ENCODE measurements at regions not wholly inside any gene's neighbourhood (a gene's known extent, or its start where the extent isn't known, plus 50 kb on each side); places are given as distances from the start of the nearest gene placed in this dataset.
"Not testable (repeated sequence)": the region's sequence is repeated elsewhere in the genome, so short reads cannot be mapped to it uniquely, and the experiment has no call there.

GRCh38 chr11:13135385-13136271 is 126.5 kb downstream of the RASSF10 start:
- DNase-seq (ENCODE audit: low read depth in 2 of 2): no peak

- DNase-seq (ENCODE audit: low read depth in 2 of 2): no peak
These were observed 127.1 kb downstream of the RASSF10 start for GRCh38 chr11:13136272-13136596.

- DNase-seq (ENCODE audit: low read depth in 2 of 2): no peak
These were observed 128.8 kb downstream of the RASSF10 start for GRCh38 chr11:13137844-13138301.

GRCh38 chr11:13139085-13139484 is 130.0 kb downstream of the RASSF10 start:
- DNase-seq (ENCODE audit: low read depth in 2 of 2): not testable (repeated sequence)

- DNase-seq (ENCODE audit: low read depth in 2 of 2): no peak
These were observed 131.1 kb downstream of the RASSF10 start for GRCh38 chr11:13140028-13140870.

- DNase-seq (ENCODE audit: low read depth in 2 of 2): no peak
These were observed 131.9 kb downstream of the RASSF10 start for GRCh38 chr11:13140873-13141655.

- no peak for DNase-seq (ENCODE audit: low read depth in 2 of 2)
These were observed 132.9 kb downstream of the RASSF10 start for GRCh38 chr11:13141731-13142709.

- DNase-seq (ENCODE audit: low read depth in 2 of 2): no peak
These were observed 133.9 kb upstream of the BMAL1 start for GRCh38 chr11:13143486-13144297.

- no peak for DNase-seq (ENCODE audit: low read depth in 2 of 2)
These were observed 132.1 kb upstream of the BMAL1 start for GRCh38 chr11:13145461-13145860.

- DNase-seq (ENCODE audit: low read depth in 2 of 2): no peak
These were observed 127.6 kb upstream of the BMAL1 start for GRCh38 chr11:13149991-13150390.

- no peak for DNase-seq (ENCODE audit: low read depth in 2 of 2)
These were observed 127.1 kb upstream of the BMAL1 start for GRCh38 chr11:13150487-13150886.

GRCh38 chr11:13152264-13152663 is 125.3 kb upstream of the BMAL1 start:
- no peak for DNase-seq (ENCODE audit: low read depth in 2 of 2)

GRCh38 chr11:13152736-13153541 is 124.7 kb upstream of the BMAL1 start:
- no peak for DNase-seq (ENCODE audit: low read depth in 2 of 2)

- not testable (repeated sequence) for DNase-seq (ENCODE audit: low read depth in 2 of 2)
These were observed 123.2 kb upstream of the BMAL1 start for GRCh38 chr11:13154374-13154773.

- DNase-seq (ENCODE audit: low read depth in 2 of 2): no peak
These were observed 117.2 kb upstream of the BMAL1 start for GRCh38 chr11:13160346-13160745.

- no peak for DNase-seq (ENCODE audit: low read depth in 2 of 2)
These were observed 116.8 kb upstream of the BMAL1 start for GRCh38 chr11:13160806-13161205.

- DNase-seq (ENCODE audit: low read depth in 2 of 2): no peak
These were observed 114.4 kb upstream of the BMAL1 start for GRCh38 chr11:13163158-13163557.

GRCh38 chr11:13166036-13166435 is 111.6 kb upstream of the BMAL1 start:
- DNase-seq (ENCODE audit: low read depth in 2 of 2): no peak

- no peak for DNase-seq (ENCODE audit: low read depth in 2 of 2)
These were observed 109.3 kb upstream of the BMAL1 start for GRCh38 chr11:13168271-13168670.

Measured in stimulated activated CD8-positive, alpha-beta memory T cell treated with anti-CD3 and anti-CD28 coated beads, Interleukin-2, amount 100 ng/mL, for 48 hours (primary cell).